Cardiac fibroblast (primary cell): ENCODE measurements at regions not wholly inside any gene's neighbourhood (a gene's known extent, or its start where the extent isn't known, plus 50 kb on each side); places are given as distances from the start of the nearest gene placed in this dataset.
A peak's percentile ranks its signal among the peaks of the same experiment; 100 is the strongest.

ENCODE experiments used
- DNase-seq, 2 donors: peaks; one replicate each; pipeline versions ENCODE4 v3.0.0 to v3.0.0-alpha.2; 2010; ENCODE audit warnings: low read depth in 2 of 2
- H3K4me3 ChIP-seq, 2 donors: replicated peaks in 1 of 2; 1 replicate in 1 of 2; 2 replicates in 1 of 2; pipeline ENCODE4 v1.5.1; 2011; ENCODE audit warnings: low read depth in 2 of 2, low read length in 2 of 2, mild to moderate bottlenecking in 2 of 2, moderate library complexity in 1 of 2
- TF ChIP-seq, protein P1 (sequence below): IDR thresholded peaks from one replicate; pipeline ENCODE4 v1.5.1; 2011; ENCODE audit warnings: low read depth, mild to moderate bottlenecking, low read length, inconsistent platforms

DNA sequence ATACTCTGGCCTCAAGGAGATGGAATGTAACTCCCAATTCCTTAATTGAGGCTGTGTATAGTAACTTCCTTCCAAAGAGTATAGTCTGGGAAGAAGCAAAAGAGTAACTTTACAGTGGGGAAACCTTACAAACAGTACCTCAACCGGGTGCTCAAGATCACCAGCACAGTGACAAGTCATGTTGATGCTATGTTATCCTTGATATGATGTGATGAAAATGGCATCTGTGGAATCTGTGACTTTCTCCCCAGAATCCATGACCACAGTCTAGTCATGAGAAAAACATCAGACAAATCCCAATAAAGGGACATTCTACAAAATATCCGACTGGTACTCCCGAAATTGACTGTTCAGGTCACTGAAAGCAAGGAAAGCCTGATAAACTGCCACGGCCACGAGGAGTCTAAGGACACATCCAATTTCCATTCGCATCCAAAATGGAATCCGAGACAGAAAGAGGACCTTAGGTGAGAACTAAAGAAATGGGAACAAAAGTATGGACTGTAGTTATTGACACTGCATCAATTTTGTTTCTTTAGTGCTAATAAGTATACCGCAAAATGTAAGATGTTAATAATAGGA lies 97.3 kb upstream of the FRMD6 start:
- H3K4me3 ChIP-seq: no peak overlapping the region
- TF ChIP-seq, protein P1, sequence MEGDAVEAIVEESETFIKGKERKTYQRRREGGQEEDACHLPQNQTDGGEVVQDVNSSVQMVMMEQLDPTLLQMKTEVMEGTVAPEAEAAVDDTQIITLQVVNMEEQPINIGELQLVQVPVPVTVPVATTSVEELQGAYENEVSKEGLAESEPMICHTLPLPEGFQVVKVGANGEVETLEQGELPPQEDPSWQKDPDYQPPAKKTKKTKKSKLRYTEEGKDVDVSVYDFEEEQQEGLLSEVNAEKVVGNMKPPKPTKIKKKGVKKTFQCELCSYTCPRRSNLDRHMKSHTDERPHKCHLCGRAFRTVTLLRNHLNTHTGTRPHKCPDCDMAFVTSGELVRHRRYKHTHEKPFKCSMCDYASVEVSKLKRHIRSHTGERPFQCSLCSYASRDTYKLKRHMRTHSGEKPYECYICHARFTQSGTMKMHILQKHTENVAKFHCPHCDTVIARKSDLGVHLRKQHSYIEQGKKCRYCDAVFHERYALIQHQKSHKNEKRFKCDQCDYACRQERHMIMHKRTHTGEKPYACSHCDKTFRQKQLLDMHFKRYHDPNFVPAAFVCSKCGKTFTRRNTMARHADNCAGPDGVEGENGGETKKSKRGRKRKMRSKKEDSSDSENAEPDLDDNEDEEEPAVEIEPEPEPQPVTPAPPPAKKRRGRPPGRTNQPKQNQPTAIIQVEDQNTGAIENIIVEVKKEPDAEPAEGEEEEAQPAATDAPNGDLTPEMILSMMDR: no peak

DNA sequence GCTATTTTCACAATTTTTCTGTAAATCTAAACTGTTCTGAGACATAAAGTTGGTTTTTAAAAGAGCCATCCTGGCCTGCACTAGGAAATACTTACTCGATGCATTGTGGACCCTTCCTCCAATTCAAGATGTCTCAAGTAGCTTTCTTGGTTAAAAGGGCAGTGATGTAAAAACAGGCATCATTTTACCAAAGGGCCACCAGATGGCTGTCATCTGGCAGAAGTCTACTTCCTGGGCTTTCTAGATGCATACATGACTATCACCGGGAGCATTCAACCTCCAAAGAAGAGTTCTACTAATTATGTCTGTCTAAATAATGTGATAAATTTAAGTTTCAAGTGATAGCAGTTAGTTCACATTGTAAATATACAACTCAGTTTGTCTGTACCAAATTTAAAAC lies 96.8 kb upstream of the FRMD6 start:
- peak; percentile 34 to 78 for DNase-seq
- H3K4me3 ChIP-seq: peak overlapping the region in 1 of 2 donors; percentile 19
- TF ChIP-seq, protein P1: peak; percentile 20

More for the DNA sequence above, 97.3 kb upstream of the FRMD6 start:
- peak; percentile 62 to 98 for DNase-seq

DNA sequence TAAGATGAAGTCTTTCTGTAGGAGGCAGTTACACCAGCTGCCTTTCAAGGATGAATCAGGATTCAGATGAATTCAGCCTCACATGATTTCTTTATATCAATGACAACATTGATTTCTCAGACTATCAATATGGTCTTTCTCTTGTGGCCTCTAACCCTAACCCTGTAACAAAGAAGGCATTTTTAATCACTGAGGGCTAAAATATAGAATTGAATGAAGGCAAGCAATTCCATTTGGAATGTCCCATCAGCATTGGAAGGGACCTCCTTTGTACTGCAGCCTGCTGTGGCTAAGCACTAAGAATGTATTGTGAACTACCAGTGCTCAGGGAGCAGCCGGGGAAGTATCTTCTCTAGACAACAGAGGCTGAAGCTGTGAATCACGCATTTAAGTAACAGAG lies 90.6 kb upstream of the FRMD6 start:
- TF ChIP-seq, protein P1: no peak
- no peak overlapping the region for H3K4me3 ChIP-seq
- DNase-seq: no peak

DNA sequence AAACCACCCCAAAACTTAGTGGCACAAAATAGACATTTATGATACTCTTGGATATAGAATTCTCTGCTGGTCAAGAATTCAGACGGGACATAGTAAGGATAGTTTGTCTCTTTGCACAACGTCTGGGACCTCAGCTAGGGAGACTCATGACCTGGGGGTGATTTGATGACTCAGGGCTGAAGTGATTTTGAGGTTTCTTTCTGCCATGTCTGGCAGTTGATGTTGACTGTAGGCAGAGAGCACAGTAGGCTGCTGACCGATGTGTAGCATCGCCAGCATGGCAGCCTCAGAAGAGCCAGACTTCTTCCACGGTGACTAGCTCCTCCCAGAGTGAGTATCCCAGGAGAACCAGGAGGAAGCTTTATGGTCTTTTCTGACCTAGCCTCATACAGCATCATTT lies 88.9 kb upstream of the FRMD6 start:
- H3K4me3 ChIP-seq: no peak overlapping the region
- peak in 1 of 2 donors; percentile 61 for DNase-seq
- TF ChIP-seq, protein P1: no peak

DNA sequence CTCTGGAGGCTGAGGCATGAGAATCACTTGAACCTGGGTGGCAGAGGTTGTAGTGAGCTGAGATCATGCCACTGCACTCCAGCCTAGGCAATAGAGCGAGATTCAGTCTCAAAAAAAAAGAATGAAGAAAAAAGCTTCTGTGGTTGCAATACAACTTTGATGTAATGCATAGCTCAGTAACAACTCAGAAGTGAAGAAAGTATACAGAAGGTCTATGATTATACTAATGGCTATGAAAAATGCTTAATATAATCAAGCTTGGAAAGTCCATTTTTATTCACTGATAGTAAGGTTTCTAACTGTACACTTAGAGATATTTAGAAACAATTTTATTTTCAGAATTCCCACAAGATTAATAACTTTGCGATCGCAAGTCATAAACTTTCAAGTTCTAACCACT lies 88.2 kb upstream of the FRMD6 start:
- TF ChIP-seq, protein P1: no peak
- no peak overlapping the region for H3K4me3 ChIP-seq
- no peak for DNase-seq

DNA sequence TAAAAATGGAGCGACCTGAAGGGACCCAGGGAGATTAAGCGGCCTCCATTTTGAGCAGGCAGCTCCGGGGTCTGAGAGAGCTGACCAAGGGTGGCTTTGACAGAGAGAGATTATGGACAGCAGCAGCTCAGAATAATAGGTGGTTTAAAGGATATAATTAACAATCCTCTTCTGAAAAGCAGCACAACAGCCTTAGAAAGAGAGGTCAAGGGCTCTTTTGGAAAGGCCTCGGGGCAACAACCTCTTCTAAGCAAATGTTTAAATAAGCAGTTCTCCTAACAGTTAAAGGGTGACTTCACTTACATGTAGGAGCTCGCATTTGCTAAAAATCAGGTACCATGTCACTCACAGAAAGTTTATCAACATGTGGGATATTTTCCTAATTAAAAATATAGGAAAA lies 87.2 kb upstream of the FRMD6 start:
- DNase-seq: no peak
- no peak overlapping the region for H3K4me3 ChIP-seq
- TF ChIP-seq, protein P1: no peak
